ENCODE measurements at regions not wholly inside any gene's neighbourhood (a gene's known extent, or its start where the extent isn't known, plus 50 kb on each side); places are given as distances from the start of the nearest gene placed in this dataset.
"Not testable (repeated sequence)": the region's sequence is repeated elsewhere in the genome, so short reads cannot be mapped to it uniquely, and the experiment has no call there.

- no peak for DNase-seq (ENCODE audit: low spot score)
Observed at GRCh38 chr9:135295551-135296300, 183.9 kb upstream of the PPP1R26 start.

GRCh38 chr9:135296735-135297455 is 182.7 kb upstream of the PPP1R26 start:
- no peak for DNase-seq (ENCODE audit: low spot score)

GRCh38 chr9:135297456-135298075 is 182.0 kb upstream of the PPP1R26 start:
- DNase-seq (ENCODE audit: low spot score) = no peak

- DNase-seq (ENCODE audit: low spot score) = no peak
Observed at GRCh38 chr9:135299239-135299590, 180.4 kb upstream of the PPP1R26 start.

GRCh38 chr9:135299651-135300345 is 179.8 kb upstream of the PPP1R26 start:
- DNase-seq (ENCODE audit: low spot score) = no peak

GRCh38 chr9:135300346-135301141 is 179.0 kb upstream of the PPP1R26 start:
- no peak for DNase-seq (ENCODE audit: low spot score)

GRCh38 chr9:135301271-135302263 is 178.0 kb upstream of the PPP1R26 start:
- no peak for DNase-seq (ENCODE audit: low spot score)

GRCh38 chr9:135302329-135303279 is 177.0 kb upstream of the PPP1R26 start:
- DNase-seq (ENCODE audit: low spot score) = no peak

- DNase-seq (ENCODE audit: low spot score) = no peak
Observed at GRCh38 chr9:135303280-135303647, 176.3 kb upstream of the PPP1R26 start.

- DNase-seq (ENCODE audit: low spot score) = no peak
Observed at GRCh38 chr9:135303865-135304499, 175.6 kb upstream of the PPP1R26 start.

- DNase-seq (ENCODE audit: low spot score) = no peak
Observed at GRCh38 chr9:135304886-135305285, 174.7 kb upstream of the PPP1R26 start.

- no peak for DNase-seq (ENCODE audit: low spot score)
Observed at GRCh38 chr9:135305546-135306180, 173.9 kb upstream of the PPP1R26 start.

- no peak for DNase-seq (ENCODE audit: low spot score)
Observed at GRCh38 chr9:135306699-135307098, 172.9 kb upstream of the PPP1R26 start.

- no peak for DNase-seq (ENCODE audit: low spot score)
Observed at GRCh38 chr9:135307300-135307699, 172.3 kb upstream of the PPP1R26 start.

- DNase-seq (ENCODE audit: low spot score) = not testable (repeated sequence)
Observed at GRCh38 chr9:135307919-135308318, 171.7 kb upstream of the PPP1R26 start.

- no peak for DNase-seq (ENCODE audit: low spot score)
Observed at GRCh38 chr9:135308821-135309762, 170.5 kb upstream of the PPP1R26 start.

GRCh38 chr9:135309763-135310125 is 169.8 kb upstream of the PPP1R26 start:
- no peak for DNase-seq (ENCODE audit: low spot score)

Measured in mucosa of gallbladder (tissue), 1 donor.